ENCODE measurements at regions not wholly inside any gene's neighbourhood (a gene's known extent, or its start where the extent isn't known, plus 50 kb on each side); places are given as distances from the start of the nearest gene placed in this dataset.

DNA sequence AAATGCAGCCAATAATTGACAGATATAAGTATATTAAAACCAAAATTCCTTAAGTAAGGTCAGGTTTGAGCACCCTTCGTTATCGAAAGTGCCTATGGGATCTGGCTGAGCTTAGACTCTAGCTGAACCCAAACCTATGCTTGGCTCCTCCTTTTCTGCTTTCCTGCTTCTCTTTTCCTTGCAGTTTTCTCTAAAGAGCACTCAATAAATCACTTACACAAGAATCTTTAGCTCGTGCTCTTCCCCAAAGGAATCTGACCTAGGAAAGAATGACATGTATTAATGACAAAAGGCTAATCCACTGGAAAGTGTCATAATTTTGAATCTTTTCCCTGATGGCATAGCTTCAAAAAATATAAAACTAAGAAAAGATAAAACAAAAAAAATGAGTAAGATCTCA is 282.7 kb downstream of the DKK2 start:
- H3K4me1 ChIP-seq, result no peaks in the 10 kb centered on the region
- no peaks in the 10 kb centered on the region for H3K9me3 ChIP-seq
- TF ChIP-seq EP300 (IDR thresholded peaks at IDR 0.05), result no peak
- no peak for TF ChIP-seq POLR2A (IDR thresholded peaks at IDR 0.05)
- TF ChIP-seq, protein P1, sequence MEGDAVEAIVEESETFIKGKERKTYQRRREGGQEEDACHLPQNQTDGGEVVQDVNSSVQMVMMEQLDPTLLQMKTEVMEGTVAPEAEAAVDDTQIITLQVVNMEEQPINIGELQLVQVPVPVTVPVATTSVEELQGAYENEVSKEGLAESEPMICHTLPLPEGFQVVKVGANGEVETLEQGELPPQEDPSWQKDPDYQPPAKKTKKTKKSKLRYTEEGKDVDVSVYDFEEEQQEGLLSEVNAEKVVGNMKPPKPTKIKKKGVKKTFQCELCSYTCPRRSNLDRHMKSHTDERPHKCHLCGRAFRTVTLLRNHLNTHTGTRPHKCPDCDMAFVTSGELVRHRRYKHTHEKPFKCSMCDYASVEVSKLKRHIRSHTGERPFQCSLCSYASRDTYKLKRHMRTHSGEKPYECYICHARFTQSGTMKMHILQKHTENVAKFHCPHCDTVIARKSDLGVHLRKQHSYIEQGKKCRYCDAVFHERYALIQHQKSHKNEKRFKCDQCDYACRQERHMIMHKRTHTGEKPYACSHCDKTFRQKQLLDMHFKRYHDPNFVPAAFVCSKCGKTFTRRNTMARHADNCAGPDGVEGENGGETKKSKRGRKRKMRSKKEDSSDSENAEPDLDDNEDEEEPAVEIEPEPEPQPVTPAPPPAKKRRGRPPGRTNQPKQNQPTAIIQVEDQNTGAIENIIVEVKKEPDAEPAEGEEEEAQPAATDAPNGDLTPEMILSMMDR (IDR thresholded peaks at IDR 0.05), result no peak
- no peak for TF ChIP-seq POLR2AphosphoS5 (IDR thresholded peaks at IDR 0.05)
- no peaks in the 10 kb centered on the region for H3K36me3 ChIP-seq
- 28 to 50% methylated on average over 2 to 3 of the region's 3 CpGs for WGBS, 2 donors (ENCODE audit: low coverage in 1 of 2)
- ATAC-seq, result no peak
- no peak overlapping the region for H3K4me3 ChIP-seq
- no peak overlapping the region for H3K27ac ChIP-seq
- H3K27me3 ChIP-seq, result no peaks in the 10 kb centered on the region

DNA sequence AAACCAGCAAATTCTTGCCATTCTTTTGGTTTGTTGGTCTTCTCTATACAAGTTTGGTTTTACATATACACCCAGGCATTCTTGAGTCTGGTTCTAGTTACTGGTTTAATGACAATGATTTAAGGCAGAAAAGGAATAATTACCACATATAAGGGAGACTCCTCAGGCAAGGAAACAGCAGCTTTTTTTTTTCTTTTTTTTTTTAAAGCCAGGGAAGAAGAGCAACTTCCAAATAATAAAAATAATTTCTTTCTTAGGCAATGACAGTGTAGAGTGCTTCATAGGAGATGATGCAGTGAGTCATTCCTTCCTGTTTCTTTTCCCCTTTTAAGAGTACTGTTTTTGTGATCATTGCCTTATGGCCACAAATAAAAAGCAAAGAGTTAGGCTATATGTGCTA is 289.7 kb downstream of the DKK2 start:
- Histone ChIP-seq H3K36me3 (no peaks in the 10 kb centered on the region), H3K4me1 (no peaks in the 10 kb centered on the region), H3K27me3 (no peaks in the 10 kb centered on the region), H3K27ac (no peak overlapping the region), H3K4me3 (no peak overlapping the region), H3K9me3 (no peaks in the 10 kb centered on the region)
- TF ChIP-seq, protein P1 (IDR thresholded peaks at IDR 0.05), result no peak
- no peak for TF ChIP-seq EP300 (IDR thresholded peaks at IDR 0.05)
- no peak for TF ChIP-seq POLR2AphosphoS5 (IDR thresholded peaks at IDR 0.05)
- TF ChIP-seq POLR2A (IDR thresholded peaks at IDR 0.05), result no peak
- no peak for ATAC-seq

DNA sequence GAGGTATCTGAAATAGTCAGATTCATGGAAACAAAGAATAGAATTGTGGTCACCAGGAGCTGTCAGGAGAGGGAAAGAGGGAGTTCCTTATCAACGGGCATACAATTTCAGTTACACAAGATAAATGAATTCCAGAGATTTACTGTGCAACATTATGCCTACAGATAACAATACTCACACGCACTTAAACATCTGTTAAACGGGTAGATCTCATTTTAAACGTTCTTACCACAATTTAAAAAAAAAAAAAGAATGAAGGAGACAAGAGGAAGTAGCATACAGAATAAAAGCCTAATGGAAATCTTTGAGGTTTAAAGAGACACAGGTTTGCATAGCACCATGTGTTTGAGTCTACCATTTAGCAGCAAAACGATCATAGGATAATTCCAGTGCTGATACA is 298.0 kb downstream of the DKK2 start:
- no peak overlapping the region for H3K27ac ChIP-seq
- WGBS, 2 donors (ENCODE audit: low coverage in 1 of 2), result 44 to 66% methylated on average over 4 to 5 of the region's 5 CpGs

DNA sequence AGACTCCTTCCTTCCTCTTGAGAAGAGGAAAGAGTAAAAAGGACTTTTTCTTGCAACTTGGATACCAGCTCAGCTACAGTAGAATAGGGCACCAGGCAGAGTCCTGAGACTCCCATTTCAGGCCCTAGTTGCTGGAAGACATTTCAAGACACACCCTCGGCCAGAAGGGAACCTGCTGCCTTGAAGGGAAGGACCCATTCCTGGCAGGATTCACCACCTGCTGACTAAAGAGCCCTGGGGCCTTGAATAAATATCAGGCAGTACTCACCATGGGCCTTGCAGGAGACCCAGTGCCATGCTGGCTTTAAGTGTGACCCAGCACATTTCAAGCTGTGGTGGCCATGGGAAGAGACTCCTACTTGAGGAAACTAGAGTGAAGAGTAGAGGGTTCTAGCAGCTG is 317.6 kb downstream of the DKK2 start:
- 100% methylated on average over 1 of the region's 1 CpG; no CpG with 5 or more reads in 1 of the 2 donors for WGBS, 2 donors (ENCODE audit: low coverage in 1 of 2)
- Histone ChIP-seq H3K4me1 (no peaks in the 10 kb centered on the region), H3K4me3 (no peak overlapping the region), H3K27ac (no peak overlapping the region), H3K36me3 (no peaks in the 10 kb centered on the region), H3K27me3 (no peaks in the 10 kb centered on the region), H3K9me3 (no peaks in the 10 kb centered on the region)
- ATAC-seq, result no peak
- TF ChIP-seq, protein P1 (IDR thresholded peaks at IDR 0.05), result no peak
- no peak for TF ChIP-seq POLR2A (IDR thresholded peaks at IDR 0.05)
- no peak for TF ChIP-seq POLR2AphosphoS5 (IDR thresholded peaks at IDR 0.05)
- TF ChIP-seq EP300 (IDR thresholded peaks at IDR 0.05), result no peak

More for the DNA sequence above, 298.0 kb downstream of the DKK2 start:
- H3K4me1 ChIP-seq, result no peaks in the 10 kb centered on the region
- TF ChIP-seq EP300 (IDR thresholded peaks at IDR 0.05), result no peak
- no peak for TF ChIP-seq POLR2A (IDR thresholded peaks at IDR 0.05)
- TF ChIP-seq, protein P1 (IDR thresholded peaks at IDR 0.05), result no peak
- TF ChIP-seq POLR2AphosphoS5 (IDR thresholded peaks at IDR 0.05), result no peak
- no peak overlapping the region for H3K4me3 ChIP-seq
- no peaks in the 10 kb centered on the region for H3K9me3 ChIP-seq
- ATAC-seq, result no peak
- no peaks in the 10 kb centered on the region for H3K36me3 ChIP-seq
- no peaks in the 10 kb centered on the region for H3K27me3 ChIP-seq

DNA sequence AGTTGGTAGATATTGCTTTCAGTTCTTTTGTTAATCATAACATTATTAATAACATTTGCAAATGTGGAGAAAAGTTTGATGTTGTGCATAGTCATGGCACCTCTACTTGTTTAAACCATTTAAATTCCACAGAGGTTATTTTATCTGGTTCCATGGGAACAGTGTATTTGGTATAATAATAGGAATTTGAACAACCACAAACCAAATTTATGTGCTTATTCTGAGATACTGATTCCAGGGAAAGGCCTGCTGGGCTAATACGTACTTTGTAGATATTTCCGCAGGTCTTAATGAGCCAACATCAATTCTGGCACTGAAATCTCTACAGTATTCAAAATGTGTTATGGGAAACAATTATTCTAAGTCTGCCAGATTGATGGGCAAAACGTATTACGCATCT is 319.0 kb downstream of the DKK2 start:
- WGBS, 2 donors (ENCODE audit: low coverage in 1 of 2), result 59 to 71% methylated on average over 4 of the region's 4 CpGs
- no peak for TF ChIP-seq POLR2A (IDR thresholded peaks at IDR 0.05)
- TF ChIP-seq EP300 (IDR thresholded peaks at IDR 0.05), result no peak
- TF ChIP-seq, protein P1 (IDR thresholded peaks at IDR 0.05), result no peak
- TF ChIP-seq POLR2AphosphoS5 (IDR thresholded peaks at IDR 0.05), result no peak
- H3K9me3 ChIP-seq, result no peaks in the 10 kb centered on the region
- no peaks in the 10 kb centered on the region for H3K27me3 ChIP-seq
- no peaks in the 10 kb centered on the region for H3K36me3 ChIP-seq
- H3K4me1 ChIP-seq, result no peaks in the 10 kb centered on the region
- no peak for ATAC-seq
- no peak overlapping the region for H3K27ac ChIP-seq
- no peak overlapping the region for H3K4me3 ChIP-seq
